Body of pancreas (tissue), 4 donors: ENCODE measurements at regions not wholly inside any gene's neighbourhood (a gene's known extent, or its start where the extent isn't known, plus 50 kb on each side); places are given as distances from the start of the nearest gene placed in this dataset.

Source experiments
- ATAC-seq: fragments of 150-250 bp; one replicate; pipeline ENCODE4 v1.9.1; 2016
- DNase-seq, 4 donors: peaks; one replicate each; pipeline ENCODE4 v3.0.0-alpha.2; 2019
- H3K27ac ChIP-seq, 4 donors: fragments of 200-600 bp; sonication (generic); 1 replicate in 3 of 4; 2 replicates in 1 of 4; pipeline versions ENCODE4 v1.5.1 to v1.6.1; 2016 to 2019; ENCODE audit warnings: mild to moderate bottlenecking in 1 of 4, mixed read lengths in 1 of 4, moderate library complexity in 1 of 4
- H3K27me3 ChIP-seq, 2 donors: fragments of 200-600 bp; sonication (generic); one replicate each; pipeline ENCODE4 v1.6.0; 2016; ENCODE audit warnings: mild to moderate bottlenecking in 1 of 2
- H3K36me3 ChIP-seq, 2 donors: fragments of 200-600 bp; sonication (generic); replicated peaks in 1 of 2; 2 replicates each; pipeline ENCODE4 v1.5.1; 2016; ENCODE audit warnings: low read depth in 2 of 2; ENCODE audit not compliant: insufficient read depth in 1 of 2
- H3K4me1 ChIP-seq: fragments of 200-600 bp; sonication (generic); one replicate; pipeline ENCODE4 v1.6.0; 2016
- H3K4me3 ChIP-seq, 2 donors: fragments of 200-600 bp; sonication (generic); 1 replicate in 1 of 2; 2 replicates in 1 of 2; pipeline ENCODE4 v1.5.1; 2016 to 2019
- H3K9me3 ChIP-seq, 3 donors: fragments of 200-600 bp; sonication (generic); 1 replicate in 2 of 3; 2 replicates in 1 of 3; pipeline ENCODE4 v1.5.1; 2016
- POLR2A ChIP-seq, 3 donors: fragments of 450-650 bp; IDR thresholded peaks; one replicate each; pipeline ENCODE4 v1.6.1; 2016; ENCODE audit warnings: antibody characterized with exemption in 3 of 3, mild to moderate bottlenecking in 2 of 3
- whole genome bisulfite sequencing, 2 donors: methylation state at CpG; one replicate each; pipeline ENCODE4 v1.1.5; 2017; 5-methylcytosine and 5-hydroxymethylcytosine counted together
- intact Hi-C: fragments of 100-400 bp; cut with DNase I; formaldehyde crosslinking; loops from one replicate; pipeline ENCODE4 v1.15.1; 2023
- TF ChIP-seq, protein P1 (sequence below), 7 experiments: fragments of 450-650 bp in 4 of 7; fragments of 200-600 bp in 3 of 7; sonication (generic) in 3 of 7; IDR thresholded peaks; one replicate each; pipeline ENCODE4 v1.5.1; 2016 to 2019; ENCODE audit warnings: antibody characterized with exemption in 7 of 7

DNA sequence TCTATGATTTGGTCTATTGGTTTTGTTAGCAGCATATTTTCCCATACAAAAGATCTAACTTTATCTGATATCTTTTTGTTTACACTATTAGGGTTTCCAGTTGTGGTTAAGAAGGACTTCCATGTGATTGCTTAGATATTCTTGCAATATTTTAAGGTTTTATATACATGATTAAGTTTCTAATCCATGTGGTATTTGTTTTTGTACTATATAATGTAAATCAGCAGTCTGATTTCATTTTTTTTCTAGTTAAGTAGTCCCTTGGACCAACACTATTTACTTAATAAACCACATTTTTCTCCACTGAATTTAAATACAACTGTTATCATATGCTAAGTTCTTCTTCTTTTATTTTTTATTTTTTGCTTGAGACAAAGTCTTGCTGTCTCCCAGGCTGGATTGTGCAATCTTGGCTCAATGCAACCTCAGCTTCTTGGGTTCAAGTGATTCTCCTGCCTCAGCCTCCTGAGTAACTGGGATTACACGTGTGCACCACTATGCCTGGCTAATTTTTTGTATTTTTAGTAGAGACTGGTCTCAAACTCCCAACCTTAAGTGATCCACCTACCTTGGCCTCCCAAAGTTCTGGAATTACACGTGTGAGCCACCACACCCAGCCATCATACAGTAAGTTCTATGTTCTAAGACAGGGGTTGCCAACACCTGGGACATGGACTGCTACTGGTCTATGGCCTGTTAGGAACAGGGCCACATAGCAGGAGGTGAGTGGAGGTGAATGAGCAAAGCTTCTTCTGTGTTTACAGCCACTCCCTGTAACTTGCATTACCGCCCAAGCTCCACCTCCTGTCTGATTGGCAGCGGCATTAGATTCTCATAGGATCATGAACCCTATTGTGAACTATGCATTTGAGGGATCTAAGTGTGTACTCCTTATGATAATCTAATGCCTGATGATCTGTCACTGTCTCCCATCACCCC lies 58.5 kb upstream of the RAB27B start:
- intact Hi-C loops, result no loop called here
- Histone ChIP-seq H3K27me3 (no peaks in the 10 kb centered on the region), H3K27ac (no peak overlapping the region), H3K36me3 (no peaks in the 10 kb centered on the region), H3K4me3 (no peak overlapping the region), H3K9me3 (no peaks in the 10 kb centered on the region), H3K4me1 (peaks cover 49% of the 10 kb centered on the region)
- WGBS, 2 donors, result 88 to 100% methylated on average over 4 of the region's 4 CpGs
- ATAC-seq (no peak), DNase-seq (no peak)
- TF ChIP-seq, protein P1, sequence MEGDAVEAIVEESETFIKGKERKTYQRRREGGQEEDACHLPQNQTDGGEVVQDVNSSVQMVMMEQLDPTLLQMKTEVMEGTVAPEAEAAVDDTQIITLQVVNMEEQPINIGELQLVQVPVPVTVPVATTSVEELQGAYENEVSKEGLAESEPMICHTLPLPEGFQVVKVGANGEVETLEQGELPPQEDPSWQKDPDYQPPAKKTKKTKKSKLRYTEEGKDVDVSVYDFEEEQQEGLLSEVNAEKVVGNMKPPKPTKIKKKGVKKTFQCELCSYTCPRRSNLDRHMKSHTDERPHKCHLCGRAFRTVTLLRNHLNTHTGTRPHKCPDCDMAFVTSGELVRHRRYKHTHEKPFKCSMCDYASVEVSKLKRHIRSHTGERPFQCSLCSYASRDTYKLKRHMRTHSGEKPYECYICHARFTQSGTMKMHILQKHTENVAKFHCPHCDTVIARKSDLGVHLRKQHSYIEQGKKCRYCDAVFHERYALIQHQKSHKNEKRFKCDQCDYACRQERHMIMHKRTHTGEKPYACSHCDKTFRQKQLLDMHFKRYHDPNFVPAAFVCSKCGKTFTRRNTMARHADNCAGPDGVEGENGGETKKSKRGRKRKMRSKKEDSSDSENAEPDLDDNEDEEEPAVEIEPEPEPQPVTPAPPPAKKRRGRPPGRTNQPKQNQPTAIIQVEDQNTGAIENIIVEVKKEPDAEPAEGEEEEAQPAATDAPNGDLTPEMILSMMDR (IDR thresholded peaks at IDR 0.05), result no peak
- TF ChIP-seq POLR2A (IDR thresholded peaks at IDR 0.05), result no peak

DNA sequence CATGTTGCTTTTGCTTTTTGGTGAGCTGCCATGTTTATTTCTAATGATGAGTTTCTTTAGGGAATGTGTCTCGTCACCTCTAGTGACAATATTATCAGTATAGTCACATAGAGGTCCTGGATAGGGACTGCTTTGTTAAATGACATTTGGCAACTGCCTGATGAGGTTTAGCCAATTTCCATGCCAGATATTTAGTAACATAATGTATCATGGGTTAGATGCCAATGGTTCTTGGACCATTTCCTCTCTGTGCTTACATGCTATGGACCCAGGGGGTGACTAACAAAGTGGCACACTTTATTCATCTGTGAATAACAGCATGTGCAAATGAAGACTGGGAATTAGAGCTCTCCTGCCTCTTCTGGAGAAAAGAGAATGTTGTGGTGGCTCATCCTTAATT lies 56.2 kb upstream of the RAB27B start:
- DNase-seq (no peak), ATAC-seq (no peak)
- Histone ChIP-seq H3K27ac (no peak overlapping the region), H3K4me1 (peaks cover 49% of the 10 kb centered on the region), H3K36me3 (no peaks in the 10 kb centered on the region), H3K4me3 (no peak overlapping the region), H3K9me3 (no peaks in the 10 kb centered on the region), H3K27me3 (no peaks in the 10 kb centered on the region)
- WGBS, 2 donors, result 66 to 82% methylated on average over 1 of the region's 1 CpG
- intact Hi-C loops, result no loop called here
- TF ChIP-seq, protein P1 (IDR thresholded peaks at IDR 0.05), result no peak
- no peak for TF ChIP-seq POLR2A (IDR thresholded peaks at IDR 0.05)

DNA sequence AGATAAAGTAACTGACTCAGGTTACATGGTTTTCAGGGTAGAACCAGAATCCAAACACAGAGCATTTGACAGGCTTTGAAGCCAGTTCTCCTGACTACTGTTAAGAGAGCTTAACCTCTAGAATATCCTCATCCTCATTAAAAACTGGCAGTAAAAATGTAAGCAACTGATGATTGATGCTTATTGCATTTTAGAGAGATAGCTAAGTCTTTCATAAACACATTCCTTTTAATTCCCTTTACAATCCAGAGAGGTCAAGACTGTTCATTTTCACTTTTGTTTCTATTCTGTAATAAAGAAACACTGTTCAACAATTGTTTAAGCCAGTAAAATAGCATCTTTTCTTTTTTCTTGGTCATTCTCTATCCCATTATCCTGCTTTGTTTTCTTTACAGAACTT lies 53.9 kb upstream of the RAB27B start:
- ATAC-seq (no peak), DNase-seq (no peak)
- H3K4me3 ChIP-seq, result no peak overlapping the region
- H3K36me3 ChIP-seq, result no peaks in the 10 kb centered on the region
- no peaks in the 10 kb centered on the region for H3K27me3 ChIP-seq
- intact Hi-C loops, result no loop called here
- H3K4me1 ChIP-seq, result peaks cover 43% of the 10 kb centered on the region
- peak overlapping the region in 3 of 4 donors; percentile 28 to 73 (median 56) for H3K27ac ChIP-seq
- TF ChIP-seq POLR2A (IDR thresholded peaks at IDR 0.05), result no peak
- TF ChIP-seq, protein P1 (IDR thresholded peaks at IDR 0.05), result no peak
- H3K9me3 ChIP-seq, result no peaks in the 10 kb centered on the region

DNA sequence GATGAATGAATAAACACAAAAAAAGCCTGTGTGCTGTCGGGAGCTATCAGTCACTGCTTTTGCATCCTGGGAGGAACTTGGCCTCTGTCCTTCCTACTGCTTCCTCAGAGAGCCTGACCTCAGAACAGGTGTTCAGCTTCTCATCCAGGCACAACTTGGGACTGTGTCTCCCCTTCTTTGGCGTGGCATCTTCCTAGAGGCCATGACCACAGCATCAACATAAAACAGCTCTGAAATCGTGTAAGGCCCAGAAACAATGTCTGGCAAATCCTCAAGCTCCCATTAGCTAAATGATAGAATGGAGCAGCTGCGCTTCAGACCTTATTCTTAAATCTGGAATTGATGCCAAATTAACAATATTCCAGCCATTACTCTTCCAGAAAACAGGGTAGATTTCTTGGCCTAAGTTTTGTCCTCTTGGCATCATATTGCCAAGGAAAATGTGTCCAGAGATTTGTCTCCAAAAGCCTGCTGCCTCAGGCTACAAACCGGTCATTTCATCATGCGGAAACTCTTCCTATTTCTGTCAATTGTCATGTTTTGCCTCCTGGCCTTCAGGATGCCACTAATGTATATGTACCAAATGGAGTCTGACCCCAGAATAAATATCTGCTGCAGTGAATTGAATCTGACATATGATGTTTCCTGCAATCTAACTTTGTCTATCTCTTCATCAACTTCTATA lies 53.2 kb upstream of the RAB27B start:
- ATAC-seq, result peak; percentile 66
- WGBS, 2 donors, result 41 to 61% methylated on average over 6 of the region's 6 CpGs
- H3K27ac ChIP-seq, result peak overlapping the region; percentile 28 to 77 (median 64)

More for the DNA sequence above, 53.2 kb upstream of the RAB27B start:
- no peaks in the 10 kb centered on the region for H3K27me3 ChIP-seq
- DNase-seq, result peak; percentile 39 to 76 (median 72)
- TF ChIP-seq POLR2A (IDR thresholded peaks at IDR 0.05), result no peak
- TF ChIP-seq, protein P1 (IDR thresholded peaks at IDR 0.05), result no peak
- intact Hi-C loops, result no loop called here
- H3K4me1 ChIP-seq, result peaks cover 43% of the 10 kb centered on the region
- no peak overlapping the region for H3K4me3 ChIP-seq
- no peaks in the 10 kb centered on the region for H3K9me3 ChIP-seq
- H3K36me3 ChIP-seq, result no peaks in the 10 kb centered on the region
